HG03175 (cell line): ENCODE measurements at regions not wholly inside any gene's neighbourhood (a gene's known extent, or its start where the extent isn't known, plus 50 kb on each side); places are given as distances from the start of the nearest gene placed in this dataset.

Experiments
- ATAC-seq: cut with Tn5 transposase; IDR thresholded peaks from one replicate; pipeline ENCODE4 v1.9.1; 2021; ENCODE audit warnings: mild to moderate bottlenecking, moderate library complexity; ENCODE audit not compliant: unreplicated experiment

GRCh38 chr12:67929384-67929772 lies 59.9 kb upstream of the IFNG-AS1 start:
- ATAC-seq = no peak

GRCh38 chr12:67937822-67938221 lies 51.4 kb upstream of the IFNG-AS1 start:
- no peak for ATAC-seq
